GM23248 (cell line): ENCODE measurements at regions not wholly inside any gene's neighbourhood (a gene's known extent, or its start where the extent isn't known, plus 50 kb on each side); places are given as distances from the start of the nearest gene placed in this dataset.

Experiments
- EZH2 ChIP-seq: fragments of 200-600 bp; sonication (generic); IDR thresholded peaks from 2 replicates; pipeline ENCODE4 v1.6.1; 2018; ENCODE audit warnings: antibody characterized with exemption, mild to moderate bottlenecking; ENCODE audit not compliant: insufficient read depth, poor library complexity, severe bottlenecking
- EZH2phosphoT487 ChIP-seq: fragments of 200-600 bp; sonication (generic); IDR thresholded peaks from 2 replicates; pipeline ENCODE4 v1.6.1; 2018; ENCODE audit warnings: antibody characterized with exemption, moderate library complexity, mild to moderate bottlenecking, low read depth; ENCODE audit not compliant: insufficient read depth

GRCh38 chr2:67889056-67889455 lies 173.7 kb downstream of the C1D start:
- no peak for TF ChIP-seq EZH2phosphoT487
- no peak for TF ChIP-seq EZH2
